Esophagus squamous epithelium (tissue), 5 donors: ENCODE measurements at regions not wholly inside any gene's neighbourhood (a gene's known extent, or its start where the extent isn't known, plus 50 kb on each side); places are given as distances from the start of the nearest gene placed in this dataset.

Experiments used
- DNase-seq: peaks from one replicate; lab custom pipeline; 2025; lab: John Stamatoyannopoulos, UW
- H3K27ac ChIP-seq, 4 donors: fragments of 200-600 bp; sonication (generic); one replicate each; pipeline ENCODE4 v1.5.1; 2016 to 2019; ENCODE audit warnings: mild to moderate bottlenecking in 1 of 4
- H3K27me3 ChIP-seq, 4 donors: fragments of 200-600 bp; sonication (generic); 1 replicate in 3 of 4; 2 replicates in 1 of 4; pipeline versions ENCODE4 v1.5.1 to v1.6.0; 2017 to 2021; ENCODE audit warnings: antibody characterized with exemption in 1 of 4
- H3K36me3 ChIP-seq, 3 donors: fragments of 200-600 bp; sonication (generic); one replicate each; pipeline ENCODE4 v1.5.1; 2016 to 2019
- H3K4me1 ChIP-seq, 3 donors: fragments of 200-600 bp; sonication (generic); one replicate each; pipeline ENCODE4 v1.5.1; 2017 to 2019
- H3K4me3 ChIP-seq, 4 donors: fragments of 200-600 bp; sonication (generic); 1 replicate in 3 of 4; 2 replicates in 1 of 4; pipeline ENCODE4 v1.5.1; 2016 to 2019; ENCODE audit warnings: mild to moderate bottlenecking in 2 of 4, moderate library complexity in 1 of 4
- H3K9me3 ChIP-seq, 3 donors: fragments of 200-600 bp; sonication (generic); one replicate each; pipeline ENCODE4 v1.5.1; 2016 to 2019
- POLR2A ChIP-seq, 4 donors: fragments of 450-650 bp; IDR thresholded peaks; one replicate each; pipeline ENCODE4 v1.6.1; 2017; ENCODE audit warnings: antibody characterized with exemption in 4 of 4, mild to moderate bottlenecking in 4 of 4, moderate library complexity in 3 of 4
- WGBS, 2 donors: methylation state at CpG; one replicate each; pipeline ENCODE4 v1.1.5; 2018; 5-methylcytosine and 5-hydroxymethylcytosine counted together
- intact Hi-C: fragments of 100-400 bp; cut with DNase I; formaldehyde crosslinking; loops from one replicate; pipeline ENCODE4 v1.15.0; 2022
- TF ChIP-seq, protein P1 (sequence below), 6 experiments: fragments of 450-650 bp in 4 of 6; fragments of 200-600 bp in 2 of 6; sonication (generic) in 2 of 6; IDR thresholded peaks; one replicate each; pipeline ENCODE4 v1.5.1; 2016 to 2019; ENCODE audit warnings: antibody characterized with exemption in 6 of 6, mild to moderate bottlenecking in 4 of 6, moderate library complexity in 4 of 6
- donor health status: DM: yes; HTN: yes; CAD: no.

DNA sequence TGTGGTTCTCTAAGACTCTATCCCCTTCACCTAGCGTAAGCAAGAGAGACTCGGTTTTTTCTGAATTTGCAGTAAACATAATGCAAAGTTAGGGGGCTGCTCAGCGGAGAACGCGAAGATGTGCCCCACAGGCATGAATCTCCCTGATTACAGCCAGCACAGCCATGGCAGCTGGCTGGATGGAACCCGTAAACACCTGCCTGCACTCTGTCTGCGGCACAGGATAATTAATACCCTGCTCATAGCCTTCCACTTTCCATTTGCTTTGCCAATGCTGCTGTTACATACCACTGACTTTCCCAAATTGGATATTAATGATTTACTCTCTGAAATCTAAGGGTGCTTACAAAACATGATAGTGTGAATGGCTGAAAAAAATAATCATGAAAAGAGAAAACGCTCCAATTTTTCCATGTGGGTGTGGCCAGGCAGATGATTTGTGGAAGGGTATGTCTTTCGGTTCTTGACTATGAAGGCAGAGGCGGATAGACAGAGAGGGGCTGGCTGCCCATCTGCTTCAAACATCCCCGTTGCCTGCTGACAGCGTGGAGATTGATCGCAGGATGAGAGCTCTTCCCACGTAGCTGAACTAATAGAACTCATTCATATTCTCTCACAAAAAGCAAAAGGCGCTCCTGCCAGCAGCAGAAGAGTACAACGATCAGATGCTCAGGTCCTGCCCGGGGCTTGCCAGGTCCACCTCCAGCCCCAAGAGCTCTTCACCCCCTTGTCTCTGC lies 193.2 kb upstream of the GHITM start:
- Histone ChIP-seq H3K36me3 (no peaks in the 10 kb centered on the region), H3K27ac (no peak overlapping the region), H3K9me3 (no peaks in the 10 kb centered on the region), H3K4me1 (no peaks in the 10 kb centered on the region), H3K27me3 (no peaks in the 10 kb centered on the region), H3K4me3 (no peak overlapping the region)
- intact Hi-C loops, result no loop called here
- TF ChIP-seq, protein P1, sequence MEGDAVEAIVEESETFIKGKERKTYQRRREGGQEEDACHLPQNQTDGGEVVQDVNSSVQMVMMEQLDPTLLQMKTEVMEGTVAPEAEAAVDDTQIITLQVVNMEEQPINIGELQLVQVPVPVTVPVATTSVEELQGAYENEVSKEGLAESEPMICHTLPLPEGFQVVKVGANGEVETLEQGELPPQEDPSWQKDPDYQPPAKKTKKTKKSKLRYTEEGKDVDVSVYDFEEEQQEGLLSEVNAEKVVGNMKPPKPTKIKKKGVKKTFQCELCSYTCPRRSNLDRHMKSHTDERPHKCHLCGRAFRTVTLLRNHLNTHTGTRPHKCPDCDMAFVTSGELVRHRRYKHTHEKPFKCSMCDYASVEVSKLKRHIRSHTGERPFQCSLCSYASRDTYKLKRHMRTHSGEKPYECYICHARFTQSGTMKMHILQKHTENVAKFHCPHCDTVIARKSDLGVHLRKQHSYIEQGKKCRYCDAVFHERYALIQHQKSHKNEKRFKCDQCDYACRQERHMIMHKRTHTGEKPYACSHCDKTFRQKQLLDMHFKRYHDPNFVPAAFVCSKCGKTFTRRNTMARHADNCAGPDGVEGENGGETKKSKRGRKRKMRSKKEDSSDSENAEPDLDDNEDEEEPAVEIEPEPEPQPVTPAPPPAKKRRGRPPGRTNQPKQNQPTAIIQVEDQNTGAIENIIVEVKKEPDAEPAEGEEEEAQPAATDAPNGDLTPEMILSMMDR (IDR thresholded peaks at IDR 0.05), result no peak
- no peak for TF ChIP-seq POLR2A (IDR thresholded peaks at IDR 0.05)
- 64 to 68% methylated on average over 17 of the region's 17 CpGs for WGBS, 2 donors
- DNase-seq, result no peak

DNA sequence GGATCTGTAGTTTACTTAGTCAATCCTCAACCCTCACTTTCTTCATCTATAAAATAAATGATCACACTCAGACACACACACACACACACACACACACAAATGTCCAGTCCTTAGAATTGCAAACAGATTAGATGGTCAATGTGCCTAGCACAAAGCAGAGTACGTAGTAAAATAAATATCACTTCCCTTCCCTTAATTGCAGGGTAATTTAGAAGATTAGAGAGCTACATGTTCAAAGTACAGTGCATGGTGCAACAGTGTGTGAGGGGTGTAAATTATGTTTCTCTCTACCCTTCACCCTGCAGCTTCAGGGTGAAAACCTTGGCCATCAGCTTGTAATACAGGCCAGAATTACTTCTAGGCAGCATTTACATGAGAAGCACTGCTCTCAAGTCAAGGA lies 187.0 kb upstream of the GHITM start:
- TF ChIP-seq, protein P1 (IDR thresholded peaks at IDR 0.05), result no peak
- TF ChIP-seq POLR2A (IDR thresholded peaks at IDR 0.05), result no peak

DNA sequence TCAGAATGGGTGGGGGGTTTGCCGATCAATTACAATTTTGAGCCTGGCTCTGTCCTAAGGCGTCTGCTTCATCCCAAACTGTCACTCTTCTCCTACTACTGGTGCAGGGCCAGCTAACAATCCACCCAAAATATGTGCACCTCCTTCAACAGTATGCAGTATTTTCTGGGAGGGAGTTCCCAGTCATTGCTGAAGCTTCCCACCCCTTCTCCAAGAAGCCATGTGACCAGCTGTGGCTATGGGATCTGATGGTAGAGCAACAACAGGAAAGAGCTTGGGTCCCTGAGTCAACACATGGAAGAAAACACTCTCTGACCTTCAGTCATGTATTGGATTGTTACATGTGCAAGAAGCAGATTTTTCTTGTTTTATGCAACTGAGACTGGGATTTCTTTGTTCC lies 185.7 kb upstream of the GHITM start:
- Histone ChIP-seq H3K4me3 (no peak overlapping the region), H3K4me1 (no peaks in the 10 kb centered on the region), H3K9me3 (no peaks in the 10 kb centered on the region), H3K36me3 (no peaks in the 10 kb centered on the region), H3K27me3 (peaks cover 0 to 5% (median 0%) of the 10 kb centered on the region in 4 donors), H3K27ac (no peak overlapping the region)
- intact Hi-C loops, result no loop called here
- TF ChIP-seq, protein P1 (IDR thresholded peaks at IDR 0.05), result no peak
- TF ChIP-seq POLR2A (IDR thresholded peaks at IDR 0.05), result no peak
- DNase-seq, result no peak
- WGBS, 2 donors, result 53 to 79% methylated on average over 2 of the region's 2 CpGs

More for the DNA sequence above, 187.0 kb upstream of the GHITM start:
- Histone ChIP-seq H3K9me3 (no peaks in the 10 kb centered on the region), H3K27ac (no peak overlapping the region), H3K4me1 (no peaks in the 10 kb centered on the region), H3K4me3 (no peak overlapping the region), H3K27me3 (peaks cover 0 to 5% (median 0%) of the 10 kb centered on the region in 4 donors), H3K36me3 (no peaks in the 10 kb centered on the region)
- intact Hi-C loops, result no loop called here
- no peak for DNase-seq
- 45 to 79% methylated on average over 1 of the region's 1 CpG for WGBS, 2 donors

DNA sequence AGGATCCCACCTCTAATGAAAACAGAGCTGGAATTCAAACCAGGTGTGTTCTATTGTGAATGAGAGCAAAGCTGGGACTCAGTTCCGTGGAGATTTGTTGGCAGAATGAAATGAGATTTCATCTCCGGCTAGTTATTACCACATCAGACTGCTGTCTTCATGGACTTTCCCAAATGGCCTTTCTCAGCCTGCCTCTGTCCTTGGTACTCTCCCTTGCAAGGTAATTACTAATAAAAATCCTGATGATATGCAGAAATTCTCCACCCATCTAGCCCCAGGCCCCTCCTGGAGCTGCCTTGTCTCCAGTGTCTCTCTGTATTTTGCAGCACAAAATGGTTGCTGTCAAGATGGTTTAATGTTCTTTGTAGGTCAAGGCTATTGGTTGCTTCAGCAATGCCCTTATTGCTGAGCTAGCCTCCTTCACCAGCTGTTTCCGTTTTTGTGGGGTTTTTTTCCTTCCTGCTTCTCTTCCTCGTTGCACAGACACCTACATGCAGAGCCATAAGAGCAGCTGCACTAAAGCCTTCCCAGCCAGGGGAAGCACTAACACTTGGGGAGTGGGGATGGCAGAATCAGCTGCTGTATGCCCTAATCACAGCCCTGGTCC lies 185.0 kb upstream of the GHITM start:
- DNase-seq, result no peak
- H3K27me3 ChIP-seq, result peaks cover 0 to 5% (median 0%) of the 10 kb centered on the region in 4 donors
- H3K27ac ChIP-seq, result no peak overlapping the region
- 20 to 49% methylated on average over 4 of the region's 4 CpGs for WGBS, 2 donors
- no peaks in the 10 kb centered on the region for H3K9me3 ChIP-seq
- intact Hi-C loops, result no loop called here
- no peak overlapping the region for H3K4me3 ChIP-seq
- no peaks in the 10 kb centered on the region for H3K4me1 ChIP-seq
- H3K36me3 ChIP-seq, result no peaks in the 10 kb centered on the region
- no peak for TF ChIP-seq POLR2A (IDR thresholded peaks at IDR 0.05)
- TF ChIP-seq, protein P1 (IDR thresholded peaks at IDR 0.05), result no peak

DNA sequence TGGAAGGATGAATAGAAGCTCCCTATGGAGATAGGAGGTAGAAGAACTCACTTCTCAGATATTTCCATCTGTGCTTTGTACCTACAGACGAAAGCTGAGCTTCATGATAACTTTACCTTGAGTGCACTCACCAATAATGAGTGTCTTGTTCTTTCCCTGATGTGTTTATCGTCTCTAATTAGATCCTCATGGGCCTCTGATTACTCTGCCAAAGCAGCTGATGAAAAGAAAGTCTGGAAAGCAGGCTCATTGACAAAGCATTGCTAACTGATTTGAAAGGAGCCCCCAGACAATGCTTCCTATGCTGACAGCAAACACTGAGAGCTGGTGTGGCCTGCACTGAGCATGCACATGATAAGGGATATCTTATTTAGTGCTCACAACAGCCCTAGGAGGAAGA lies 183.9 kb upstream of the GHITM start:
- peaks cover 0 to 5% (median 0%) of the 10 kb centered on the region in 4 donors for H3K27me3 ChIP-seq
- H3K4me3 ChIP-seq, result no peak overlapping the region
- intact Hi-C loops, result no loop called here
- no peaks in the 10 kb centered on the region for H3K4me1 ChIP-seq
- 56 to 61% methylated on average over 2 of the region's 2 CpGs for WGBS, 2 donors
- TF ChIP-seq, protein P1 (IDR thresholded peaks at IDR 0.05), result no peak
- no peaks in the 10 kb centered on the region for H3K36me3 ChIP-seq
- H3K9me3 ChIP-seq, result no peaks in the 10 kb centered on the region
- no peak for DNase-seq
- no peak overlapping the region for H3K27ac ChIP-seq
